ENCODE measurements at regions not wholly inside any gene's neighbourhood (a gene's known extent, or its start where the extent isn't known, plus 50 kb on each side); places are given as distances from the start of the nearest gene placed in this dataset.
"Not testable (repeated sequence)": the region's sequence is repeated elsewhere in the genome, so short reads cannot be mapped to it uniquely, and the experiment has no call there.

- not testable (repeated sequence) for DNase-seq
Measured at GRCh38 chr13:70208968-70209367, 100.7 kb upstream of the KLHL1 start.

GRCh38 chr13:70206671-70207070, 98.4 kb upstream of the KLHL1 start:
- no peak for DNase-seq

GRCh38 chr13:70203661-70204229, 95.5 kb upstream of the KLHL1 start:
- no peak for DNase-seq

- DNase-seq = no peak
Measured at GRCh38 chr13:70191034-70191433, 82.8 kb upstream of the KLHL1 start.

GRCh38 chr13:70189981-70190380, 81.7 kb upstream of the KLHL1 start:
- DNase-seq = no peak

- DNase-seq = no peak
Measured at GRCh38 chr13:70188567-70188966, 80.3 kb upstream of the KLHL1 start.

- no peak for DNase-seq
Measured at GRCh38 chr13:70183041-70183440, 74.8 kb upstream of the KLHL1 start.

All from DMS 273 treated with DMSO at 0.1 percent for 48 hours (cell line).